ENCODE measurements at regions not wholly inside any gene's neighbourhood (a gene's known extent, or its start where the extent isn't known, plus 50 kb on each side); places are given as distances from the start of the nearest gene placed in this dataset.
A peak's percentile ranks its signal among the peaks of the same experiment; 100 is the strongest.
"Not testable (repeated sequence)": the region's sequence is repeated elsewhere in the genome, so short reads cannot be mapped to it uniquely, and the experiment has no call there.

GRCh38 chr16:85527042-85527766 lies 85.9 kb upstream of the GSE1 start:
- intact Hi-C loops (cut with DNase I) = no loop called here
- no peak for ATAC-seq (ENCODE audit: poor library complexity)
- DNase-seq = no peak

- DNase-seq (no peak), ATAC-seq (ENCODE audit: poor library complexity) (no peak)
- intact Hi-C loops (cut with DNase I) = no loop called here
These were observed 85.3 kb upstream of the GSE1 start for GRCh38 chr16:85527767-85528297.

GRCh38 chr16:85528528-85529387 lies 84.4 kb upstream of the GSE1 start:
- ATAC-seq (ENCODE audit: poor library complexity) = no peak

GRCh38 chr16:85529489-85530369 lies 83.4 kb upstream of the GSE1 start:
- intact Hi-C loops (cut with DNase I) = no loop called here
- no peak for DNase-seq
- no peak for ATAC-seq (ENCODE audit: poor library complexity)

More at GRCh38 chr16:85528528-85529387, 84.4 kb upstream of the GSE1 start:
- no peak for DNase-seq
- intact Hi-C loops (cut with DNase I) = no loop called here

GRCh38 chr16:85530370-85530739 lies 82.8 kb upstream of the GSE1 start:
- DNase-seq (no peak), ATAC-seq (ENCODE audit: poor library complexity) (no peak)
- intact Hi-C loops (cut with DNase I) = no loop called here

GRCh38 chr16:85531516-85531915 lies 81.6 kb upstream of the GSE1 start:
- ATAC-seq (ENCODE audit: poor library complexity) (peak; percentile 7), DNase-seq (no peak)
- intact Hi-C loops (cut with DNase I) = no loop called here

DNA sequence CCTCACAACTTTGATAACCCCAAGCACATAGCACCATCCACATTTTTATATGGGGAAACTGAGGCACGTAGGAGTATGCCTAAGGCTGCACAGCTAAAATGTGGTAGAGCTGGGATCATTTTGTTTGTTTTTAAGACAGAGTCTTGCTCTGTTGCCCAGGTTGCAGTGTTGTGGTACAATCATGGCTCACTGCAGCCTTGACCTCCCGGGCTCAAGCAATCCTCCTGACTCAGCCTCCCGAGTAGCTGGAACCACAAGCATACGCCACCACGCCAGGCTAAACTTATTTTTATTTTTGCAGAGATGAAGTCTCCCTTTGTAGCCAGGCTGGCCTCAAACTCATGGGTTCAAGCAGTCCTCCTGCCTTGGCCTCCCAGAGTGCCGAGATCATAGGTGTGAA lies 81.0 kb upstream of the GSE1 start:
- no peak for ATAC-seq (ENCODE audit: poor library complexity)
- DNase-seq = no peak
- intact Hi-C loops (cut with DNase I) = no loop called here

- DNase-seq; ATAC-seq (ENCODE audit: poor library complexity); intact Hi-C loops (cut with DNase I): not testable (repeated sequence)
These were observed 79.5 kb upstream of the GSE1 start for GRCh38 chr16:85533593-85533992.

DNA sequence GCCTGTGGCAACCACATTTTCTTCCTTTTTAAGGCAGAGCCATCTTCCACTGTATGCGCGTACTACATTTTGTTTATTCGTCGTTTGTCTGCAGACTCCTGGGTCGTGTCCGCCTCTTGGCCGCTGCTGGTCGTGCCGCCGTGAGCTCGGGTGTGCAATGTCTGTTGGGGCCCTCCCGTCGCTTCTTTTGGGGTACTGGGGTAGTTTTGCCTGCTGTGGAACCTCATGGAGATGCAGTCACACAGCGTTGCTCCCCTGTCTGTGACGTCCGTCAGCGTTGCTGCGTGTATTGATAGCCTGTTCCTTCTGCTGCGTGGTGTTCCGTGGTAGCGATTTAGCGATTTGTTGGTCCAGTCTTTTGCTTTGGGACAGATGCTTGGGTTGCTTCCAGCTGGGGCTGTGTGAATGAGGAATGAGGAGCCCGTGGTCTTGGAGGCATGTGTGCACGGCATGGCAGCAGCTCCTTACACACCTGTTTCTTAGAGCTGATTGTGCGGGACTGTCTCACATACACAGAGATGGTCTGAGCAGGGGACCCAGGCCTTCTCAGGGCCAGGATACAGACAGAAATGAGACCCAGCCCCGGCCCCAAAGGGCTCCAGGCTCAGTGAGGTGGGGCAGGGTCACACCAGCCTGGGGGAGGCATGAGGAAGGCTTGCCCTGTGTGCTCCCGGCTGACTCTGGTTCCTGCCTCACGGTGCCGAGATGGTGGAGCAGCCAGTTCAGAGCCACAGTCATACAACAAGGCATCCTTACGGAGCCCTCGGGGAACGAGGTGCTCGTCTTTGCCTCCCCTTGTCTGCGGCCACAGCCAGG lies 78.4 kb upstream of the GSE1 start:
- no peak for ATAC-seq (ENCODE audit: poor library complexity)
- no peak for DNase-seq
- intact Hi-C loops (cut with DNase I) = no loop called here

GRCh38 chr16:85535352-85536072 lies 77.6 kb upstream of the GSE1 start:
- peak; percentile 28 for ATAC-seq (ENCODE audit: poor library complexity)
- no peak for DNase-seq
- intact Hi-C loops (cut with DNase I) = no loop called here

- ATAC-seq (ENCODE audit: poor library complexity) (peak; percentile 45), DNase-seq (no peak)
- intact Hi-C loops (cut with DNase I) = no loop called here
These were observed 77.1 kb upstream of the GSE1 start for GRCh38 chr16:85536073-85536410.

- no peak for DNase-seq
- intact Hi-C loops (cut with DNase I) = no loop called here
- peak; percentile 31 for ATAC-seq (ENCODE audit: poor library complexity)
These were observed 76.5 kb upstream of the GSE1 start for GRCh38 chr16:85536411-85537330.

DNA sequence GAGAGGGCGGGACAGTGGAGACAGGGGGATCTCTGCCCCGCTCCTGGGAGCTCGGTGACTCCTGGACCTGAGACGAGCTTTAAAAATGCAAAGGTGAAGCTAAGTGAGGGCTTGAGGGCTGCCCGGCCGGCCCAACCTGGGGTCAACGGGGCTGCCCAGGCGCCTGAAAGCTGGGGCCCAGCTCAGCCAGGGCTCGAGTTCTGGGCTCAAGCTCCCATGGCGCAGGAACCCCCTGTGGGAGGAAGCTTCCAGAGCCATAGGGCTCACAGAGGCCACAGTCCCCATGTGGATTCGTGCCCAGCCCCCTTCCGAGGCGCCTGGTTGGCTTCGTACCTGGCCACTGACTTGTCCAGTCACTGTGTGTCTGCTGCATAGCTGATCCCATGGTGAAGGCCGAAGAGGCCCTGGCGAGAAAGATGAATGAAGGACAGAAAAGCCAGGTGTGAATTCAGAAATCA lies 75.8 kb upstream of the GSE1 start:
- no peak for ATAC-seq (ENCODE audit: poor library complexity)
- DNase-seq = no peak
- intact Hi-C loops (cut with DNase I) = no loop called here

GRCh38 chr16:85537795-85538401 lies 75.2 kb upstream of the GSE1 start:
- ATAC-seq (ENCODE audit: poor library complexity) (no peak), DNase-seq (no peak)
- intact Hi-C loops (cut with DNase I) = no loop called here

- intact Hi-C loops (cut with DNase I) = no loop called here
- DNase-seq = no peak
- ATAC-seq (ENCODE audit: poor library complexity) = no peak
These were observed 74.0 kb upstream of the GSE1 start for GRCh38 chr16:85539084-85539483.

DNA sequence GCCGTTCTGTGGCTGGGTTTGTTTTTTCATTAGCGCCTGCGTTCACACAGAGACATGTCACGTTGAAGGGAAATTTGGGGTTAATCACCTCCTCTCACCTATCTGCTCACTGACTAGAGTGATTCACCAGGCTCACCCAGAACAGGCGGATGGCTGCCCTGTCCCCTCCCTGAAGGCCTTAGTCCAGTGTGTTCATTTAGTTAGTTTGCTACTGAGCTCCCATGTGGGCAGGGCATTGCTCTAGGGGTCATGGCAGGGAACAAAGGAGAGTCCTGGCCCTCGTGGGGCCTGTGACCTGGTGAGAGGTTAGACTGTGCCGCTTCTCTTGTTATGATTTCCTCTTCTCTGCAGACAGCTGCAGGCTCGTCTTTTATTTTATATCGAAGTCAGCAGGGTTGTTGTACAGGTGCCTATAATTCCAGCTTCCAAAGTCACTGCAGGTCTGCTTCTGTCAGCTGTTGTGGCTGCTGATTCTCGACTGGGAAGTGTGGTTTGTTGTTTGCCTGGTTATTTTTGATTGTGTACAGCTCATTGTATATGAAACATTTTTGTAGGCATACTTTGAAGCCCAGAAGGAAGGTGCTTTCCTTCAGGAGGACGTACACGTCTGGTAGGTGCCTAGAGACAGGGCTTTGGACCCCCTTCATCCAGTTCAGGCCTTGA lies 73.4 kb upstream of the GSE1 start:
- intact Hi-C loops (cut with DNase I) = no loop called here
- ATAC-seq (ENCODE audit: poor library complexity) (no peak), DNase-seq (no peak)
